NB4 (cell line): ENCODE measurements at regions not wholly inside any gene's neighbourhood (a gene's known extent, or its start where the extent isn't known, plus 50 kb on each side); places are given as distances from the start of the nearest gene placed in this dataset.

Experiments
- CTCF ChIP-seq: IDR thresholded peaks from one replicate; pipeline ENCODE4 v1.5.1; 2012; ENCODE audit warnings: low read depth, low read length
- MAX ChIP-seq: IDR thresholded peaks from 2 replicates; pipeline ENCODE4 v1.6.1; 2011; ENCODE audit warnings: low read depth, low read length
- POLR2A ChIP-seq: IDR thresholded peaks from 2 replicates; pipeline ENCODE4 v1.6.1; 2011; ENCODE audit warnings: mild to moderate bottlenecking; ENCODE audit not compliant: insufficient read length; ENCODE audit errors: extremely low read depth

- TF ChIP-seq CTCF (no peak), POLR2A (no peak), MAX (no peak)
Measured at GRCh38 chr5:3251784-3252183, 343.8 kb upstream of the IRX1 start.
